ENCODE measurements at regions not wholly inside any gene's neighbourhood (a gene's known extent, or its start where the extent isn't known, plus 50 kb on each side); places are given as distances from the start of the nearest gene placed in this dataset.

DNA sequence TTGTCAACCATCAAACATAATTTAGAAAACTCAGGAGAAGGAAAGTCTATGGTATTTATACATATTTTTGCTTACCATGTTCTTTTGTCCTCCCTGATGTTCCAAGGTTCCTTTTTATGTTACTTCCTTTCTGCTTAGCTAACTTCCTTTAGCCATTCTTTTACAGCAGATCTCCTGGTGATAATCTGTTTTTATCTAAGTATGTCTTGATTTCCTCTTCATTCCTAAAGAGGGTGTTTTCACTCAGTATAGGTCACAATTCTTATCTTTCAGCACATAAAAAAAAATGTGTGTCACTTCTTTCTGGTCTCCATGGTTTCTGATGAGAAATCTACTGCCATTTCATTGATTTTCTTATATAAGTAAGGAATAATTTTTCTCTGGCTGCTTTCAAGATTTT, 384.4 kb upstream of the PDE4D start:
- intact Hi-C loops (cut with micrococcal nuclease) = no loop called here
- H3K9me3 ChIP-seq (replicated peaks; ENCODE audit: control insufficient read depth, insufficient read depth, low read length) = no peaks in the 10 kb centered on the region
- FAIRE-seq = no peak
- peak overlapping the region; percentile 67 for H3K4me2 ChIP-seq (ENCODE audit: insufficient read depth, low read length)
- dilution Hi-C loops (cut with MboI; ENCODE audit: extremely low pct_ligation_motif_present, low sequenced_read_pairs) = no loop called here
- no peaks in the 10 kb centered on the region for H4K20me1 ChIP-seq (replicated peaks; ENCODE audit: control insufficient read depth, extremely low read depth, insufficient read depth, low read length)
- POLR2A ChIA-PET = no interaction called here
- H3K4me3 ChIP-seq (replicated peaks in 1 of 3; ENCODE audit: insufficient read depth in 1 of 3, low read depth in 1 of 3, low read length in 3 of 3) = no peak overlapping the region
- peaks cover 8% of the 10 kb centered on the region for H3K4me1 ChIP-seq (ENCODE audit: control insufficient read depth, extremely low read depth, insufficient read depth, low read length)
- H3K27ac ChIP-seq (ENCODE audit: insufficient read depth, low read depth, low read length) = peak overlapping the region; percentile 11
- CTCF ChIA-PET = interaction anchor here (1.4 kb wide), 1 partner anchor 9 kb away, joined by 11 read pairs; no protein-coding TSS in a partner anchor
- no peaks in the 10 kb centered on the region for H3K79me2 ChIP-seq (ENCODE audit: control insufficient read depth, insufficient read depth, low read length)
- H2AFZ ChIP-seq (ENCODE audit: low read depth, low read length) = peak overlapping the region; percentile 25
- H3K9me1 ChIP-seq (replicated peaks; ENCODE audit: control insufficient read depth, extremely low read depth, insufficient read depth, low read length) = no peaks in the 10 kb centered on the region
- TF ChIP-seq POLR2AphosphoS5 (IDR thresholded peaks at IDR 0.05; ENCODE audit: insufficient read depth, low read depth, low read length) (no peak), JUN (IDR thresholded peaks at IDR 0.05; ENCODE audit: borderline replicate concordance, insufficient read depth, insufficient read length, low read depth) (no peak)
- TF ChIP-seq, protein P1, sequence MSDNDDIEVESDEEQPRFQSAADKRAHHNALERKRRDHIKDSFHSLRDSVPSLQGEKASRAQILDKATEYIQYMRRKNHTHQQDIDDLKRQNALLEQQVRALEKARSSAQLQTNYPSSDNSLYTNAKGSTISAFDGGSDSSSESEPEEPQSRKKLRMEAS (IDR thresholded peaks at IDR 0.05; ENCODE audit: insufficient read depth, insufficient read length) = no peak
- no TSS peak for BruUV-seq (replicated peaks)
- H3K36me3 ChIP-seq (ENCODE audit: control insufficient read depth in 2 of 2, extremely low read depth in 1 of 2, insufficient read depth in 2 of 2, low read length in 2 of 2) = no peaks in the 10 kb centered on the region
- no peak overlapping the region for H3K9ac ChIP-seq (replicated peaks; ENCODE audit: extremely low read depth, insufficient read depth, low read length)
- peak; percentile 44 for DNase-seq (ENCODE audit: low read depth, low spot score)
- no peaks in the 10 kb centered on the region for H3K27me3 ChIP-seq (ENCODE audit: control insufficient read depth in 2 of 2, insufficient read depth in 2 of 2, low read length in 2 of 2)

DNA sequence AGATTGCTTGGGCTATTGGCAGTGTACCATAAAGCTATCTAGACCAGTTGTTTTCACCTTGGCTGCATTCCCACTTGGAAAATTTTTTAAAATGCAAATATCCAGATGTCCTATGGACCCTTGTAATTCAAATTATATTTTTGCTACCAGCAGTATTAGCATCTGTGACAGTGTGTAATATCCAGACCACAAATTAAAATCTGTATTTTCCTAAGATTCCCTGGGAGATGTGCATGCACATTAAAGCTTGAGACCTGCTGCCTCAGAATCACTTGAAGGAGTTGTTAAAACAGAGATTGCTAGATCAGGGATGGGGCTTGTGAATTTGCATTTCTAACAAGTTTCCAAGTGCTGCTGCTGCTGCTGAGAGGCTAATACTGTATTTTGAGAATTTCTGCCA, 381.2 kb upstream of the PDE4D start:
- Histone ChIP-seq H3K27me3 (ENCODE audit: control insufficient read depth in 2 of 2, insufficient read depth in 2 of 2, low read length in 2 of 2) (no peaks in the 10 kb centered on the region), H2AFZ (ENCODE audit: low read depth, low read length) (no peak overlapping the region), H3K9me1 (replicated peaks; ENCODE audit: control insufficient read depth, extremely low read depth, insufficient read depth, low read length) (no peaks in the 10 kb centered on the region), H4K20me1 (replicated peaks; ENCODE audit: control insufficient read depth, extremely low read depth, insufficient read depth, low read length) (no peaks in the 10 kb centered on the region), H3K4me2 (ENCODE audit: insufficient read depth, low read length) (no peak overlapping the region), H3K9me3 (replicated peaks; ENCODE audit: control insufficient read depth, insufficient read depth, low read length) (no peaks in the 10 kb centered on the region), H3K79me2 (ENCODE audit: control insufficient read depth, insufficient read depth, low read length) (no peaks in the 10 kb centered on the region), H3K9ac (replicated peaks; ENCODE audit: extremely low read depth, insufficient read depth, low read length) (no peak overlapping the region), H3K27ac (ENCODE audit: insufficient read depth, low read depth, low read length) (no peak overlapping the region), H3K36me3 (ENCODE audit: control insufficient read depth in 2 of 2, extremely low read depth in 1 of 2, insufficient read depth in 2 of 2, low read length in 2 of 2) (no peaks in the 10 kb centered on the region), H3K4me1 (ENCODE audit: control insufficient read depth, extremely low read depth, insufficient read depth, low read length) (peaks cover 8% of the 10 kb centered on the region), H3K4me3 (replicated peaks in 1 of 3; ENCODE audit: insufficient read depth in 1 of 3, low read depth in 1 of 3, low read length in 3 of 3) (no peak overlapping the region)
- POLR2A ChIA-PET = no interaction called here
- FAIRE-seq (no peak), DNase-seq (ENCODE audit: low read depth, low spot score) (no peak)
- intact Hi-C loops (cut with micrococcal nuclease) (no loop called here), dilution Hi-C loops (cut with MboI; ENCODE audit: extremely low pct_ligation_motif_present, low sequenced_read_pairs) (no loop called here)
- CTCF ChIA-PET = interaction anchor here (1.0 to 3.0 kb wide), 4 partner anchors 12 to 461 kb away, joined by 3 to 20 read pairs (median 4); no protein-coding TSS in a partner anchor
- TF ChIP-seq GATA2 (IDR thresholded peaks at IDR 0.05; ENCODE audit: insufficient read depth, insufficient read length, low read depth, low read length) = no peak
- TF ChIP-seq, protein P2, sequence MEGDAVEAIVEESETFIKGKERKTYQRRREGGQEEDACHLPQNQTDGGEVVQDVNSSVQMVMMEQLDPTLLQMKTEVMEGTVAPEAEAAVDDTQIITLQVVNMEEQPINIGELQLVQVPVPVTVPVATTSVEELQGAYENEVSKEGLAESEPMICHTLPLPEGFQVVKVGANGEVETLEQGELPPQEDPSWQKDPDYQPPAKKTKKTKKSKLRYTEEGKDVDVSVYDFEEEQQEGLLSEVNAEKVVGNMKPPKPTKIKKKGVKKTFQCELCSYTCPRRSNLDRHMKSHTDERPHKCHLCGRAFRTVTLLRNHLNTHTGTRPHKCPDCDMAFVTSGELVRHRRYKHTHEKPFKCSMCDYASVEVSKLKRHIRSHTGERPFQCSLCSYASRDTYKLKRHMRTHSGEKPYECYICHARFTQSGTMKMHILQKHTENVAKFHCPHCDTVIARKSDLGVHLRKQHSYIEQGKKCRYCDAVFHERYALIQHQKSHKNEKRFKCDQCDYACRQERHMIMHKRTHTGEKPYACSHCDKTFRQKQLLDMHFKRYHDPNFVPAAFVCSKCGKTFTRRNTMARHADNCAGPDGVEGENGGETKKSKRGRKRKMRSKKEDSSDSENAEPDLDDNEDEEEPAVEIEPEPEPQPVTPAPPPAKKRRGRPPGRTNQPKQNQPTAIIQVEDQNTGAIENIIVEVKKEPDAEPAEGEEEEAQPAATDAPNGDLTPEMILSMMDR (IDR thresholded peaks at IDR 0.05; ENCODE audit: extremely low read depth in 1 of 2, insufficient read depth in 1 of 2, low read depth in 1 of 2, low read length in 2 of 2) = no peak
- TF ChIP-seq MYC (IDR thresholded peaks at IDR 0.05; ENCODE audit: low read depth, low read length) = no peak
- TF ChIP-seq, protein P1 (IDR thresholded peaks at IDR 0.05; ENCODE audit: insufficient read depth, insufficient read length) = no peak
- TF ChIP-seq POLR2AphosphoS5 (IDR thresholded peaks at IDR 0.05; ENCODE audit: insufficient read depth, low read depth, low read length) = no peak
- TF ChIP-seq POLR2A (IDR thresholded peaks at IDR 0.05; ENCODE audit: low read depth, low read length) = no peak
- no peak for TF ChIP-seq EZH2 (IDR thresholded peaks at IDR 0.05; ENCODE audit: borderline replicate concordance, low read depth, low read length, severe bottlenecking)
- TF ChIP-seq JUN (IDR thresholded peaks at IDR 0.05; ENCODE audit: borderline replicate concordance, insufficient read depth, insufficient read length, low read depth) = no peak
- TF ChIP-seq FOS (IDR thresholded peaks at IDR 0.05; ENCODE audit: borderline replicate concordance, insufficient read depth, low read length) = no peak
- no TSS peak for BruUV-seq (replicated peaks)

Data from endothelial cell of umbilical vein (primary cell).